Hematopoietic multipotent progenitor cell treated with erythropoietin and hydrocortisone succinate and interleukin-3 and kit ligand, for 4 days (in vitro differentiated cells): ENCODE measurements at regions not wholly inside any gene's neighbourhood (a gene's known extent, or its start where the extent isn't known, plus 50 kb on each side); places are given as distances from the start of the nearest gene placed in this dataset.
"Not testable (repeated sequence)": the region's sequence is repeated elsewhere in the genome, so short reads cannot be mapped to it uniquely, and the experiment has no call there.

ENCODE experiments used
- DNase-seq: peaks from one replicate; pipeline ENCODE4 v3.0.0-alpha.2; 2015

DNA sequence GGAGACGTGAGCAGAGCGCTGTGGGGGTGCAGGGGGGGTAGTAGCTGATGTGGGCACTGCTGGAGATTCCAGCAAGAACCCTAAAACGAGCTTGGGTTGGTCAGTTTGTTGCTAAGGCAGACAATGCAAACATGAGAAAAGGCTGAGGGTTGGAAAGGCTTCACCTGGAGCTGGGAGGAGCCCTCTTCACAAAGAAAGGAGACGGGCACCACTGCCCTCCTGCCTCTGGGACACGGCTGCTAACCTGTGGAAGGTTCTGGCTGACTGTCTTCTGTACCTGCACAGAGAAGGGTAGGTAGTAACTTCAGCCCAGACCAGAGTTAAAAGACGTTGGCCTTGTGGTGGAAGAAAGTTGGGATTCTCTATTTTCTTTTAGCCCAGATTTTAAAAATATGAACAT is 108.7 kb downstream of the SUCLA2 start:
- no peak for DNase-seq

DNA sequence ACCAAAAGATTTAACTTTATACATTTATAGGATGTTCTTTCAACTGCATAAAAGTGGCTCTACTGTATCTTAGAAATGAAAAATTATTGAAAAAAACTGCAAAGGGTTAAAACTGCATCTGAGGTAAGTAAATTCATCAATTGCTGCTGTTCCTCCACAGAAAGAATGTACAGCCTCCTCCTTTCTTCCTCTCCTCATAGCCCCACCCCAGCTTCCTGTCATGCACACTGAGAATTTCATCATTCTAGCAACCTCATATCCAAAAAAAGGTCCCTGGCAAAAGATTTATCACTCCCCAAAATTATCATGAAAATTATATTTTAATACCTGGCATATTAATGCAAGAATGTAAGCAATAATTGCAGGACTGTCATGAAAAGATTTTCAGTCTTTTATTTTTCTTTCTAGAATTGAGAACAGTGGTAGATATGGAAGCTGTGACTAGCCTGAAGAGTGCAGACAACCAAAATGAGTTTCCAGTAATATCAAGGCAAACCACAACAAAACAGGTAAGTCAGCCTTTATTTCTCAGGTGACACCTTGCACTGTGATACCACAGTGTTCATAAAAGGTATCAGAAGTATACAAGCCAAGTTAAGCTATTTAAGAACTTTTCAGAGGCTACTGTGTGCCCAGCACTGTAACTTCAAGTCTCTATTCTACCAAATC is 110.8 kb downstream of the SUCLA2 start:
- DNase-seq: peak; percentile 35

DNA sequence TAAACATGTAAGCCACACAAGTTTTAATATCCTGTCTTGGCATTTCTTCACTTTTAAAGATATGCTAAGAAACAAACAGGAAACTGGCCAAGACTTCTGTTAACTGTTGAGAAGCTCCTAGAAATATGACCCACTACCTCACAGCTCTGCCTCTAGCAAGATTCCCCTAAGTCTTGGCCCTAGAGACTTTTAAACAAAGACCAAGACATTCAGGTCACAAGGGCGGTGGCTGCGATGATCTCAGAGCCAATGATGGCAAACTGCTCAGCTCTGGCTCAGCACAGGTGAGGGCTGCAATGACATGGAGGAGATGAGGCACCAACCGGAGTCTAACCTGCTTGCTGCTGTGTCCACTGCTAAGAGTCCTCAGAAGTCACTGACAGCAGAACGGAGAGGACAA is 114.8 kb downstream of the SUCLA2 start:
- peak; percentile 18 for DNase-seq

DNA sequence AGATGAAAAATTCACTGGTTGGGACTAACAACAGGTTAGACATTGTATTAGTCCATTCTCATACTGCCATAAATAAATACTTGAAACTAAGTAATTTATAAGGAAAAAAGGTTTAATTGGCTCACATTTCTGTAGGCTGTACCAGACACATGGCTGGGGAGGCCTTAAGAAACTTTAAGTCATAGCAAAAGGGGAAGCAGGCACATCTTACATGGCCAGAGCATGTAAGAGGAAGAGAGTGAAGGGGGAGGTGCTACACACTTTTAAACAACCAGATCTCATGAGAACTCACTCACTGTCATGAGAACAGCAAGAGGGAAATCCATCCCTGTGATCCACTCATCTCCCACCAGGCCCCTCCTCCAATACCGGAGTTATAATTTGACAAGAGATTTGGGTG is 125.9 kb downstream of the SUCLA2 start:
- DNase-seq: peak; percentile 64

DNA sequence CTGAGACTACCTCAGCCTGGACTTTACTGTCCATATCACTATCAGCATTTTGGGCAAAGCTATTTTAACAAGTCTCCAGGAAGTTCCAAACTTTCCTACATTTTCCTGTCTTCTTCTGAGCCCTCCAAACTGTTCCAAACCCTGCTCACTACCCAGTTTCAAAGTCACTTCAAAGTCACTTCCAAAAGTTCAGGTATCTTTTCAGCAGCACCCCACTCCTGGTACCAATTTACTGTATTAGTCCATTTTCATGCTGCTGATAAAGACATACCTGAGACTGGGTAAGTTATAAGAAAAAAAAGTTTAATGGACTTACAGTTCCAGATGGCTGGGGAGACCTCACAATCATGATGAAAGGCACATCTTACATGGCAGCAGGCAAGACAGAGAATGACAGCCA is 127.1 kb downstream of the SUCLA2 start:
- DNase-seq: not testable (repeated sequence)

DNA sequence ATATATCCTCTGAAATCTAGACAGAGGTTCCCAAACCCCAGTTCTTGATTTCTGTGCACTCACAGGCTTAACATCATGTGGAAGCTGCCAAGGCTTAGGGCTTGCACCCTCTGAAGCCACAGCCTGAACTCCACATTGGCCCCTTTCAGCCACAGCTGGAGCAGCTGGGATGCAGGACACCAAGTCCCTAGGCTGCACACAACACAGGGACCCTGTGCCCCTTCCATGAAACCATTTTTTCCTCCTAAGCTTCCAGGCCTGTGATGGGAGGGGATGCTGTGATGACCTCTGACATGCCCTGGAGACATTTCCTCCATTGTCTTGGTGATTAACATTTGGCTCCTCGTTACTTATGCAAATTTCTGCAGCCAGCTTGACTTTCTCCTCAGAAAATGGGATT is 127.8 kb downstream of the SUCLA2 start:
- DNase-seq: not testable (repeated sequence)

DNA sequence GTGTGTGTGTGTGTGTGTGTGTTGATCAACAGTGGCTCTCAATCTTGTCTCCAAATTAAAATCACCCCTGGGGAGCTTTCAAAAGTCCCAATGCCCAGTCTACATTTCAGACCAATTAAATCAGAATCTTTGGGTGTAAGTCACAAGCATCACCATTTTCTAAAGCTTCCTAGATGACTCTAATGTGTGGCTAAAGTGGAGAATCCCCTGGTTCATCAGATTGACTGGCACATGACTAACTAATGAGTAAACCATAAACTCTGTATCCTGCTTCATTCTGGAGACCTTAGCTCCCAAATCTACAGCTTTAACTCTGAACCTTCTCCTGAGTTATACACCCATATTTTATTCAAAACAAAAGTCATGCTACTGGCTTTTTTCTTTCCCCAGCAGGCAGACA is 131.3 kb downstream of the SUCLA2 start:
- no peak for DNase-seq

DNA sequence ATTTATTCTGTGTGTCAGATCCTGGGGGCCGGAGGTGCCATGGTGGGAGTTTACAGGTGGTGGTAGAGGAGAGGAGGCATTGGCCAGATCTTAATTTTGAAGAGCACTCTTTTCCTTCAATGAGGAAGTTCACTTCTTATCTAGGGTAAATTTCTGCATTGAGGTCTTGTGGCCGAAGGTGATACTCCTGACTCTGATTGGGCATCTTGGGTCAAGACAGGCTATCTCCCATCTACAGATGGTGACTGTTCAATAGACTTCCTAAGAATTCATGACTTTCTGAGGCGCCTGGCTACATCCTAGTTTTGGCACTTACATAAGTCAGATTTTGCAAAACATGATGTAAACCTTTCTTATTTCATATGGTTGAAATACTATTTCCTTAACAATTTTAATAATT is 135.2 kb downstream of the SUCLA2 start:
- DNase-seq: peak; percentile 70

DNA sequence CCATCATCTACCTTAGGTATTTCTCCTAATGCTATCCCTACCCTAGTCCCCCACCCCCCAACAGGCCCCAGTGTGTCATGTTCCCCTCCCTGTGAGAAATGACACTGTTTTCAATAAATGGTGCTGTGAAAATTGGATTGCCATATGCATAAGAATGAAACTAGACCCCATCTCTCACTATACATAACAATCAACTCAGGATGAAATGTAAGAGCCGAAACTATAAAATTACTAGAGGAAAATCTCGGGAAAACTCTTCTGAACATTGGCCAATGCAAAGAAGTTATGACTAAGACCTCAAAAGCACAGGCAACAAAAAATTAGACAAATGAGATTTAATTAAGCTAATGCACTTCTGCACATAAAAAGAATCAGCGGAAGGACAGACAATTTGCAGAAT is 138.2 kb downstream of the SUCLA2 start:
- no peak for DNase-seq

DNA sequence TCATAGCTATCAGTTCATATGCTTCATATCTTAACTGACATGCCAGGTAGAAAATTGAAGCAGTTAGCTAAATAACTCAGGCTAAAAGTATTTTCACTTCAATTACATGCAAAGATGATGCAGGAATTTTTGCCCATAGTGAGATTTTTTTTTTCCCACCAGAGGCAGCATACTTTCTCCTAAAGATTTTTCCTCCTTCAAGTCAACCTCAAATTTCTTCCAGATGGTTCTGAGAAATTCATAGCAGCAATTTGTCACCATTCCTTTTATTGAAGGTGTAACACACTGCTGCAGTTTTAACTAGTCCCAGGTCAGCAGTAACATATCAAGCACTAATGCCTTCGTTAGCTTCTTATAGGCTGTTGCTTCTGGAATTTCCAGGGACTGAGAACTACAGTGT is 141.9 kb downstream of the SUCLA2 start:
- no peak for DNase-seq

DNA sequence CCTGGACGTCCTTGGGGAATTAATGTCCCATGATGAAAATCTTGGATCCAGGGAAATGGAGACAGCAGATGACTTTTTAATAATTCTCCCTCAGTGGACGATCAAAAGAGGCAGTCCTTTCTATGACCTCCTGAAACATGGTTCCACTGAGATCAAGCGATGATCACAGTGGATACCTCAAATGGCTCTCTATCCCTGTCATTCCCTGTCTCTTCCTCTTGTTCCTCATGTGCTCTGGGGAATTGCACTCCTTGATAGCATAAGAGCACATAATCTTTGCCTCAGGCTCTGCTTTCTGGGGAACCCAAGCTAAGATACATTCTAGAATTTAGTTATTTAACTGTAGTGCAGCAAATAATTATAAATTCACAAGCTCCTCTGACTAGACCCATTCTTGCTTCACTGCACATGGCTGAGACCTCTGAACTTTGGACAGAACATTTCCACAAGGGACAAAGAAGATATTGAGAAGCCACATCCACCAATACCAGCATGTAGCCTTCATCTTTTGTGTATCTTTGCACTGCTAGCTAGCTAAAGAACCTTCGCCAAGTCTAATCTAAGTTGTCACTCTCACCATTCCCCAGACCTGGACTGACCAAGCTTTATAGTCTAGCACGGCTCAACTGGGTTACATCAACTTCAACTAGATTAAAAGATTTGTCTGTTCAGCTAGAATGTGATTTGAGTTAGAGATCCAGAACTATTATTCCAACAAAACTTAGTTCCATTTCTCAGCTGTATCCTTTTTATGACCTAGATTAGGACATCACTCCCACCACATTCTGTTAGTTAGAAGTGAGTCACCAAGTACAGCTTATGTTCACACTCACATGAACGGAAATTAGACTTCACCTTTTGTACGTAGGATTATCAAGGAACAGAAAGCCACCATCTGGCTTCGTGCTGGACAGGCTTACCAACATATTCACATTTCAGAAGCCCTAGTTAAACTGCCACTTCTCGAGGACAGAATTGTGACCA is 142.7 kb downstream of the SUCLA2 start:
- DNase-seq: no peak

DNA sequence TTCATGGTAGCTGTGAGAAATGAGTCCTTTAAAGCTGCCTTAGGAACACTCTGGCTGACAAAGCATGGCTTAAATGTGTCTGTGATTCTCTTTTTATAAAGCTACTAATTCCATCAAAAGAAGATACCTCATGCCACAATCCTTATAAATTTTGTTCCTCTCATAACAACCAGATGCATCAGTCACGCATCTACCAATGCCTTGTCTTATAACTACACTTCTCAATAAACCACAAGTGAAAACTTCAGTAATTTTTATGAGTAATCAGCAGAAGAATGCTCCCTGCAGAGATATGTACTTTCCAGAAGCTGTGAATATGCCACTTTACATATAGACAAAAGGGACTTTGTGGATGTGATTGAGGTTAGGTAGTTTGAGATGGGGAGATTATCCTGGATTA is 147.8 kb downstream of the SUCLA2 start:
- DNase-seq: no peak

DNA sequence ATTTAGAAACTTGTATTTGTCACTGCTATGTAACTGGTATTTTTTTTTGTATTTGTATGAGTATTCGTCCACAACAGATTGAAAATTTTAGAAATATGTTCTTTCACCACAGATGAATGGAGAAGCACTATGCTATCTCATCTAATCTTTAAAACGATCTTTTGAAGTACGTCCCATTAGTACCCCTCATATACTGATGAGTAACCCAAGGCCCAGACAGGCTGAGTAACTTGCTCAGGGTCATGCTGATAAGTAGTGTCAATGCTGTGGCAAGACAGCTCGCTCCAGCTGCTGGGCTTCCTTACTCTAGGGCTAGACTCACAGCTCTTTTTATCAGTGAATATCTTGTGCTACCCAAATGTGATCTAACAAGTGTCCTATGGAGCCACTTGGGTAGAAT is 154.2 kb downstream of the SUCLA2 start:
- DNase-seq: peak; percentile 40

DNA sequence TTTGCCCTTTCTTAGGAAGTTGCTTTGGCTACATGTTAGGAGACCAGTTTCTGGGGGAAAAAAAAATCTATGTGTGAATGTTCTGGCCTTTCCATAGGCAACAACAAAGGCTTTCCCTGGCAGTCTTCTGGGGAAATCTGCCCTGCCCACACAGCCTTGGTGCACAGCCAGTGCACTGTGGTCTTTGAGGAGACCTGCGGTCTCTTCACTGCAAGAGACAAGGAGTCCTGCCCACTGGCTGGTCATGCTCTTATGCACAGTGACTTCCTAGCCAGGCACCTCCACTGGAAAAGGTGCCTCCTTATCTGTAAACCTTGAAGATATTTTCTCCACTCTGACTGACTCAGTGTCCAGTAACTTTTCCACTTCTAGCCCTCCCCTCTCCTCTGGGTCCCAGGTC is 155.1 kb downstream of the SUCLA2 start:
- no peak for DNase-seq

DNA sequence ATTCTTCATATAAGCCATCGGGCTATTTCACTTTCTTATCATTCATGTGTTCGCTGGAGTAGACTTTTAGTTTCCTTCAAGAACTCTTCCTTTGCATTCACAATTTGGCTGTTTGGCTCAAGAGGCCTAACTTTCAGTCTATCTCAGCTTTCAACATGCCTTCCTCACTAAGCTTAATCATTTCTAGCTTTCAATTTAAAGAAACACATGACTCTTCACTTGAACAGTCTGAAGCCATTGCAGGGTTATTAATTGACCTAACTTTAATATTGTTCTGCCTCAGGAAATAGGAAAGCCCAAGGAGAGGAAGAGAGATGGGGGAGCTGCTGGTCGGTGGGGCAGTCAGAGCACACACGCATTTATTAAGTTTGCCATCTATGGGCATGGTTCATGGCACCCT is 158.1 kb downstream of the SUCLA2 start:
- DNase-seq: no peak

DNA sequence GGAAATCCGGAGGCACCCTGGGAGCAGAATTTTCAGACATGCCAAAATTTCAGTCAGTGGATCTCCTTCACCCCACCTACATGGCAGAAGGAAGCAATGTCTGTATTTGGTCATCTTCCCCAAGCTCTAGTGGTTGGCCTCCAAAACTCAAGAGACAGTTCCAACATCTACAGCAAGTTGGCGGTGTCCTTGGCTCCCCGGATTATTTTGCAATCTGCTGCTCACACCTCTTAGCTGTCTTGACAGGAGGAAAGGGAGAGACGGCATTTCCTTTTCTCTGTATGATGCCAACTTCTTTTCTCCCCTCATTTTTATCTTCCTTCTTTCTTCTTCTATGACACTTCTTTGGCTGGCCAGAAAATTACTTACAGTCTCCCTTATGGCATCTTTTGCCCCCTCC is 159.9 kb downstream of the SUCLA2 start:
- DNase-seq: no peak

DNA sequence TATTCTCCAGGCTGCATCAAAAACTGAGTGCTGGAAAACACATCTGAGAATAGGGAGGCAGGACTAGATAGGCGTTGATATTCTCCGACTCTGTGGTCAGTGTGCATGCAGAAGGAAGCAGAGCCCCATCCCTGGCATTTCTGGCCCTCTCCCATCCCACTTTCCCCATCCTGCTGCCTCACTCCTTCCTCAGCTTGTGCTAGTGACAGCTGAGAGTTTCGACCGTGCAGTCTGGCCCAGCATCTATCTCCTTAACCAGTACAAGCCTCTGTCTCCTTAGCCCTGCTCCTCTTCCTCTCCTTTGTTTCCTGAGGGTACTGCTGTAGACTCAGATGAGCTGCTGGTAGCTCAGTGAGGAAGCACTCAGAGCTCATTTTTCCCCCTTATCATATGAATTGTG is 163.2 kb downstream of the SUCLA2 start:
- no peak for DNase-seq

DNA sequence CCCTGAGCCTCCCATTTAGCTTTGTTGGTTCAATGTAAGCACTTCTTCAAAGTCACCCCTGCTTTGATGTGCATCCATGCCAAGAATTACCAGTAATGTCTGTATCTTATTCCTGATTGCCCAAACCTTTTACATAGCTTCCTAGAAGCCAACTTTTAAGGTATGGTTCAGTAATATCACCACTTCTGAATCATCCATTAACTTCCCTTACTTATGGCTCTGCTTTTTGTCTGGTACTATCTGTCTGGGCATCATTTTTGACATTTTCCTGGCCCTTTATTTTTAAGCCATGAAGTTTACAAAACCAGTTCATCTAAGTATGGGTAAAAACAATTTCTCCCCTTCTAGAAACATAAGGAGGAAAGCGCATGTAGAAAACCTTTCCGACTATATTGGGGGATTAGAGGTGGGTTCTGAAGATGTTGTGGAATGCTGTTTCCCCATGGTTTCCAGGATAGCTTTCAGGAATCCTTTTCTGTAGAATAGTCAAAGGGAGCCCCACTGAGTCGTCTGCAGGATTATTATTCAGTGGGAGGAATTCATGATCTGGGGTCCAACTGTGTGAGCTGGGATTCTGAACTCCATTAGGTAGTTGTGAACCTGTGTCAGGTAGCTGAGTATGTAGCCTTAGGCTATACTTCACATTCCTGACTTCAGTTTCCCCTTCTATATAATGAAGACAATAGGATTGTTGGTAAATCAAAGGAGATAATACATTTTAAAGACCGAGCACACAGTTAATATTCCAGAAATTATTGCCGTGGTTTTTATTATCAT is 163.8 kb downstream of the SUCLA2 start:
- no peak for DNase-seq

DNA sequence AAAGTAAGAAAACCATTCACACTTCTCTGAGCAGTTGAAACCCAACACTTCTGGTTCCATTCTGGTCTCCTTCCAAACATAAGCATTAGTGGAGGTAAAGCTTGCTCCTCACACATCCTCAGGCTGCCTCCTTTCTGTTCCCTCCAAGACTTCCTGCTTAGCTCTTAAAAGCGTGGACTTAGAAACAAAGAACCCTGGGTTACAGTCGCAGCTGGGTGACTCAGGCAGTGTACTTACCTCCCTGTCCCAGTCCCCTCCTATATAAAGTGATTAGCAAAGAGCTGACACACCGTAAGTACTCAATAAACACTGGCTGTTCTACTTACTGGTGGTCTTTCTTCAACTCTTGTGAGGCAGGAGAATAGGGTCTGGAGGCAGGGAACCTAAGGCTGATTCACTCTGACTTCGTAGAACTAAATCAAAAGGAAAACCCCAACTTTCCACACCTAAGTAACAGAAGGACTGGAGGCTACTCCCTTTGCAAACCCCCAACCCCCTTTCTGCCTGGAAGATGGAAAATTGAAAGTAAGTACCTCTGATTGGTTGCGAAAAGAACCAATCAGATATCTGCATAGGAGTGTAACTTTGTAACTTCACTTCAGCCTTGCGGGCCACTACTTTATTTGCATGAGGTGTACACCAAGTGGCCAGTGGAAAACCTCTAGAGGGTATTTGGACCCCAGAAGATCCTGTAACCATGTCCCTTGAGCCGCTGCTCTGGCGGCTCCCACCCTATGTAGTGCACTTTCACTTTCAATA is 165.4 kb downstream of the SUCLA2 start:
- DNase-seq: no peak

DNA sequence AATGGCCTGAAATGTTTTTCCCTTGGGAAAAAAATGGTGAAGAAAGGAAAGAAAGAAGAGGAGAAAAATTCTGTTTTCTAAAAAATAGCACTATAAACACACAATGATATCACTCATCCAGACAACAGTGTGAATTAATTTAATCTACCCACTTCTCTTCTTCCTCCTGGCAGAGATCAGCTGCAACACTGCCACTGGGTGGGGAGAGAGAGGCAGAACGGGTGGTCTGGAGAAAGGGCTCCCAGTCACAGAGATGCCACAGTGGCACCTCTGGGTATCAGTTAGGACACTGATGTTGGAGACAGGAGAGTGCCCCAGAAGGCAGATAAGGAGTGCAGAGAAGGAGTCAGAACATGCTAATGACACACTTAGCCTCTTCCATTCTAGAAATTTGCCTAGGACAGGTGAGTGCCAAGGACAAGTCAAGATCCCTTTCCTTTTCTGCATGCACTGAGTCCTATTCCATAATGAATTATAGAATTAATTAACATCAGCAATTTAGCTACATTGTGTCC is 168.6 kb downstream of the SUCLA2 start:
- DNase-seq: peak; percentile 28

DNA sequence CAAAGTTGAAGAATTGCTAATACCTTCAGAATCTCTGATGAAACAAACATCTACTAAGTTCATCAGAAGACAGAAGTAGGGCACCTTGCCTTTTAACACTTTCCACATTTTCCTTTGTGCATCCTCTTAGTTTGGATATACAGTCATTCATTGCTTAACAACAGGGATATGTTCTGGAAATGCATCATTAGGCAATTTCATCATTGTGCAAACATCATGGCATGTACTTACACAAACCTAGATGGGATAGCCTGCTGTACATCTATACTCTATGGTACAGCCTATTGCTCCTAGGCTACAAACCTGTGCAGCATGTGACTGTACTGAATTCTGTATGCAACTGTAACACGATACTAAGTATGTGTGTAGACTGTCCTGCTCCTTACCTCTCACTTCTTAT is 169.8 kb downstream of the SUCLA2 start:
- no peak for DNase-seq

DNA sequence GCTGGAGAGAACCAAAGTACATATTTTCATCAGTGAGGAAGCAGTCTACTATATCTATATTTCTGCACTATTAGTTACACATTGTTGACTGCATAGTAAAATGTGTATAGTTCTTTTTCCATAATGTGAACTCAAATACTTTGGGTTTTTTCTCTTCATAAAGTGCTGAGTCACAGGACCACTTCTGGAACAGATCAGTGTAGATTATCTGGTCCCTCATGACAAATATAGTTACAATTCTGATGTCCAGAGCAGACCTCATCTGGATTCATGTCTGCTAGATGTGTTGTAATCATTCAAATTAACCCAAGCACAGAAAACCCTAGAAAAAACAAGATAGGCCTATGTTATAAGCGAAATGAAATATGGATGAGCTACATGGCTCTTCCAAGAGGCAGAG is 171.4 kb downstream of the SUCLA2 start:
- DNase-seq: peak; percentile 30

DNA sequence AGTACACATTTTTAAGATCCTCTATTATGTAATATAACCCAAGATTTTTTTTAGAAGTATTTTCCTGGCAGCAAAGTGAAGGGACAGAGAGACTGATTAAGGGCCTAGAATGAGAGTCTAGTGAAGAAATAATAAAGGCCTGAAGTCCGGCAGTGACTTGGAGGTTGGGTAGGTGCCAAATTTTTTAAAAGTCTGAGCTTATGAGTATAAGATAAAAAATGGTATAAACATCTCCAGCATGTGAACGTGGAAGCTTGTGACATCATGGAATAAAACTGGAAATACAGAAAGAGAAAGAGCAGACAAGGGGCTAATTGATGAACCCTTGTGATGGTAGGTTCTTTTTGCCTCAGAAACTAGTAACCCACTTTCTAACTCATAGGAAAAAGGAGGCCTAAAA is 174.6 kb downstream of the SUCLA2 start:
- no peak for DNase-seq
